SK-N-DZ (cell line): ENCODE measurements at regions not wholly inside any gene's neighbourhood (a gene's known extent, or its start where the extent isn't known, plus 50 kb on each side); places are given as distances from the start of the nearest gene placed in this dataset.

Experiments
- DNase-seq: peaks from one replicate; pipeline ENCODE4 v3.0.0-alpha.2; 2015; ENCODE audit warnings: low spot score

DNA sequence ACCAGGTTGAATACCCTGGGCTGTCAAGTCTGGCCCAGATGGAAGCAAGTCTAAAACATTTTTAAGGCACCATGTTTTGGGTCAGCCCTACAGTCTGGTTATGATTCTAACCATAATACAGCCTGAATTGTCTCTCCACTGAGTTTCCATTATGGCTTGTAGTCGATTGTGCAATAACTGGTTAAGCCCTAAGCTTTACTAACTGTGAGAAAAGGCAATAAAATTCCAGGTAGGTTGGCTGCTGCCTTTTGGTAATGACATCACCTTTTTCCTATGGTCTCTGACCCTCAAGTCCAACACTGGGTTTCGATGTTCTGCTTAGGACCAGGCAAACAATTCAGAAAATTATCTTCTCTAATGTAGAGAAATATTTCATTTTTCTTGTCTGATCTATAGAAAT is 243.3 kb downstream of the ACTL7B start:
- no peak for DNase-seq

DNA sequence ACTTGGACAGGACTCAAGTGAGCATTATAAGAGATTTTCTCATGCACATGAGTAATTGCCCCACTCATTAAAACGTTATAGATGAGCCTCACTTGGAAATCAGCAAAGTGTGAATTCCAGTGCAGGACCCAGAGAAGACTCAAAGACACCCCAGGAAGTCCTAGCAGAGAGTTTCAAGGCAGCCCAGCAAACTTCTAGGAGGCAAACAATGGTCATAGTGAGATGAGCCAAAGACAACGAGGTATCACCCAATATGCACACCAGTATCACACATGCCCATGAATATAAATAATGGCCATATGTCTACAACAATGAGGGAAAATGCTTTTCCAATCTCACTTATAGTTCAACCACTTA is 245.9 kb downstream of the ACTL7B start:
- no peak for DNase-seq

DNA sequence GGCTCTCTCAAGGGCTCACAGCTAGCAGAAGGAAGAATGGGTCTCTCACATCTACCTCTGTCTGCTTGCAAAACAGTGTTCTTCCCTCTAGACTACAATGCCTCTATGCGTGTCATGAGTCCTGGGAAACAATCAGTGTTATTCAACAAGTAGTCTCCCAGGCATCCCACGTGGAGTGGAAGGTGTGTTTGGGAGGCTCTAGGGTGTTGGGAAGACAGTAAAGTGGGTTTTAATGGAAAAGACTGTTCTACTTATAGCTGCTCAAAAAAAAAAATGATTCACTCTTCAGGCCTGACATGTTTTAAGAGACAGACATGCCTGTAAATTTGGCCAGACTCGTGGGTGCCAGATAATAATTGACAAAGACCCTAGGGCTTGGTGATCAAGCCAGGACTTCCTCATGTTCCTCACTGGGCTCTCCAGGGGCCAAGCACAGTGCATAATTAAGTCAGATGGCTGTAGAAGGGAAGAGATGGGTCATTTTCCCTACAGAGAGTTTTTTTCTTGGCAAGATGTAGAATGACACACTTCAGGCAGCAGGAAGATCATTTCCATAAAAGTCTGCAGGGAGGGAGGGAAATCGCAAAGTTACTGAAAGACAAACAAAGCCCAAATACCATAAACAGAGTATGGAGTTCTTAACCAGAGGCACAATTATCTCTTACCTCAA is 246.4 kb downstream of the ACTL7B start:
- no peak for DNase-seq

DNA sequence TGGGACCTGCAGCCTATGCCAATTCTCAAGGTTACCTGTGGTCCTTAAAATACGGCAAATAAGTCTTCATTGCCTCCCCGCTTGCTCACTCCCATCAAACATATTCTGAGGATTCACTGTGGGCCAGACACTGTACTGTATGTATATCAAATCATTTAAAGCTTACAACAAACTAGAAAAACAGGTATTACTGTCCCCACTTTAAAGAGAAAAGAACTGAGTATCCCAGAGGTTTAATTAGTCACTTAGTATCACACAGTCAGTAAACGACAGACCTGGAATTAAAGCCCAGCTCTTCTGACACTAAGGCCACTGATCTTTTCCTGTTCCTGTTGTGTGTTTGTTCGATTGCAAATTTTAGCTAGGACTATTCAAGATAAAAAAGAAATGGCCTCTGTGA is 248.2 kb downstream of the ACTL7B start:
- DNase-seq: no peak

DNA sequence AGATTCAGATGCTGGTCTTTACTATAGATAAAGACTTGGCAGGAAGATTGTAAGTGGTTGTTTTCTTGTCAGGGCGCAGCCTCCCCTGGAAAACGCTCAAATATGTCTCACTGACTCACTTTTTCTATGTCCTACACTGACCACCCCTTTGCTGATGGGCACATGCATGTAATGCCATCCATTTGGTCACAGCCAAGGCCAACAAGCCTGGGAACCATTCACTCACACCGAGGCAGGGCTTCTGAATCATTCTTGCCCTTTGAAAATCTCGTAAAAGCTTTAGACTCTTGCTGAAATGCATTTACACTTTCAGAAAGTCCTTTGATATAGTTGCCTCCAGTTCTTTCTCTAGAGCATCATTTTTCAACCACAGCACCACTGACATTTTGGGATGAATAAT is 249.4 kb downstream of the ACTL7B start:
- no peak for DNase-seq

DNA sequence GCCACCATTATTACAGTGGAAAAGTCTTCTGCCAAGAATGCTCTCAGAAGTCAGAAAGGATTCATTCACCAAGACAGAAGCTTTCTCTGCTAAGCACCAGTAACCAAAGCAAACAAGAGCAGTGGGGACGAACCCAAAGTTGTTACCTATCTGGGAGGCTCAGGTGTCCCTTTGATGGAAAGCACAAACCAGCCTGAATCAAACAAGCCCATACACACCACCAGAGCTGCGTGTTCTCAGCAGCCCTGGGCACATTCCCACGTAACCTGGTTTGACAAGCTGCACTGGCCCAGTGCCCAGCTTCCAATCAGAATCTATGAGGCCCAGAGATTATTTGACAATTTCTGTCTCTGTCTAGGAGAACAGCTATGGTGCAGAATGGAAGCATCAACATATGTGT is 252.6 kb downstream of the ACTL7B start:
- DNase-seq: no peak

DNA sequence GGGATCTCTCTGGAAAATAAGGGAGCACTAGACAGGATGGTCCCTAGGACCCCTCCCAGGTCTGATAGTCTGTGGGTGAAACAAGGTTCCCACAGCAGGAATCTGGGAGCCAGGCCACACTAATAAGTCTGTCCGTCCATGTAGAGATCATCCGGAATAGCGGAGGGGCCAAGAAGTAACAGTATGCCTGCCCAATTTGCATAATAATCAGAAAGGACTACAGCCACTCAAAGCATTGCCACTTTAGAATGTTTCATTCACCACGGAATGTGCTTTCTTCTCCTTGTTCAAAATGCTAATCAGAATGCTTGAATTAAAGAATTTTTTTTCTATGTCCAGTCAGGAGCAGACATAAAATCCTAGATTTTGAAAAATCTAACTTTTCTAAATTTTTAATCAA is 254.9 kb downstream of the ACTL7B start:
- no peak for DNase-seq

DNA sequence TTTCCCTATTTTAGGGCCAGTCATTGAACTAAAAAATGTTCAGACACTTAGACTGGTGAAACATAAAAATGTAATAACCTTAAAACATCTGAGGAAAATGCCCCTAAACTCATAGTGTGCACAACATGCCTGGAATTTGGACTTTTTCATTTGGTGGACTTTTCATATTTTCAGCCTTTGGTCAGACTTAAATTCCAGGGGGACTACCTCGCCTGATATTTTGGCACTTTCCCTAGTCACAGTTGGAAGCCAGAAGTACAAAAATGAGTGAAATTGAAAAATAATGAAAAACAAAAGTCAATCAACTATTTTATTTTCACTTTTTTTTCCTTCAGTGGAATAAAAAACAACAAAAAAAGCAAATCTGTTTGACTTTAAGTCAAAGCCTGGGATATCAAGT is 256.2 kb downstream of the ACTL7B start:
- no peak for DNase-seq

DNA sequence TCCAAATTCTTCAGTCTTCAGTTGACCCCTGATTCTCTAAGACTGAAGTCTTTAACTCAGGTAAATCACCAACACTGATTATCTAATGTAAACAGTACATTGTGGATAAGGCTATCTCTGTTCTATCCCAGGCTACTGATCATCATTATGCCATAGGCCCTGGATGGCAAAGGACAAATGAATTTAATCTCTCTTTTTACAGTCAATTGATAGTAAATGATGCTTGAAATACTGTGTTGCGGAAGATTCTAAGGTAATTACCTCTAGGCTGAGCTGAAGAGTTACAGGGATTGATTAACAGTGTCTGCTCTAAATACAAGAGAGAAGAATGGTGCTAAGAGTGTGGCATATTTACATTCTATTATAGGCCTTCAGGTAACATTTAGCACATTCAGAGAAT is 264.7 kb downstream of the ACTL7B start:
- DNase-seq: no peak

DNA sequence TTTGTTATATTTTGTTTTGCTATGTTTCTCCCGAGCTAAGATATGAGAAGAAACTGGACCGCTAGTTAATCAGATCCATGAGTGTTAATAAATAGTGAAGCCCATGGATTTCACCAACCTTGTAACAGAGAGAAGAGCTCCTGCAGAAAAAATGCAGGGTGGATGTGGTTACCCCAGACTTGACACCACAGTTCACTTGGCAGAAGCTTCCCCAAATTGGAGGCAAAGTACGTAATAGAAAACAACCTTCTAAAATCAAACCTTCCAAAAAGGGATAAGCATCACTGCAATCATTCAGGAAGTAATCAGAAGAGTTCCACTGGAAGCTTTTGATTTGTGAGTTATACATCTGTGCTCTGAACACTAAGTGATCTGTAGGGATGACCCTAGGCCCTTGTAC is 267.5 kb downstream of the ACTL7B start:
- DNase-seq: no peak

DNA sequence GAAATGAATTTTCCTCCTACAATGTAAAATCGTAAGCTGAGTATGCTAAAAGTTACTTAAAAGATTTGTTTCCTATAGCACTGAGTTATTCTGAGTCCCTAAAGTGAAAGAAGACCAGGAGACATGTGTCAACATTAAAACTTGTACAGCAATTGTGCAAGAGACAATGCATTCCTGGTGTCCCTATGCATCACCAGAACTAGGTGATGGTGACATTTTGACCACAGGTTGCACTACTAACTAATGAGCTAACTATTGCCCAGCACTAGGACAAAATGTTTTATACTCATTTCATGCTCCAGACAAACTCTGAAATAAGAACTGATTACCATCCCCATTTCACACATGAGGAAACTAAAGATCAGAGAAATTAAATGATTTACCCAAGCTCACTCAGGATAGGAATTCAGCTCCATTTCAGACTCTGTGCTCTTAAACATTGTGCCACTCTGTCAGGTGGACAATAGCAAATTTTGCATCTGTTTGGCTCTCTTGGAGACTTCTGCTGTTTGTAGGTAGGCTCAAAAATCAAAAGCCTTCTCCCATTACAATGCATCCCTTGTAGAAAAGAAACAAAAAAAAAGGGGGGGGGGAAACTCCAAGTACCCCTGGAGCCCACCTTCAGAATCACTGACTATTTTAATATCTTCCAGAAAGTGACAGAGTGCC is 269.2 kb downstream of the ACTL7B start:
- no peak for DNase-seq

DNA sequence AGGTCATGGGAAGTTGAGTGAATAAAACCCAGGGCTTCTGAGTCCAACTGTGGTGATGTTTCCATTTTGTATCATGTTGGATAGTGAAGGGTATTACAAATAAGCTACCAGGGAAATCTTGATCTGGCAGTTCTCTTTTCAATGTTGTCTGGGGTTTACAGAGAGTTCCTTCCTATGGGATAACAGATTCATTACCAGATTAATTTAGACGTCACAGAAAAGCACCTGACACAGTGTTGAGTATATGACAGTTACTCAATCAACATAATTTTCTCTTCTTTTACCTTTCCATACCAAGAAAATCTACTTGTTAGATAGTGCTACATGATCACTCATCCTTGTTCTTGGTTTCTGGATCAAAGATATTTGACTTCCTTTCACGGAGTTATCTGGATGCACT is 270.9 kb downstream of the ACTL7B start:
- no peak for DNase-seq

DNA sequence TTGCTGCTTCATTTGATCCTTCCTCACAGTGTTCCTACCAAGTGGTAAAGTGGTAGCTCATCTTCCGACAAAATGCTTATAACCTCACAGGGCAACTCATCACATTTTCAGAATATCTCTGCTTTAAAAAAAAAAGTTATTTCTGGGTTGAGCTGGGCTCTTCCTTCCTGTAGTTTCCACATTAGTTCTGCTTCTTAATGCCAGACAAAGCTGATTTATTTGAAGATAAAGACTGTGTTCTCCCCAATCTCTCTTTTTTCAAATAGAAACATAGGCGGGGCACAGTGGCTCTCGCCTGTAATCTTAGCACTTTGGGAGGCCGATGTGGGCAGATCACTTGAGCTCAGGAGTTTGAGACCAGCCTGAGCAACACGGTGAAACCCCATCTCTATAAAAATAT is 273.1 kb downstream of the ACTL7B start:
- DNase-seq: no peak

DNA sequence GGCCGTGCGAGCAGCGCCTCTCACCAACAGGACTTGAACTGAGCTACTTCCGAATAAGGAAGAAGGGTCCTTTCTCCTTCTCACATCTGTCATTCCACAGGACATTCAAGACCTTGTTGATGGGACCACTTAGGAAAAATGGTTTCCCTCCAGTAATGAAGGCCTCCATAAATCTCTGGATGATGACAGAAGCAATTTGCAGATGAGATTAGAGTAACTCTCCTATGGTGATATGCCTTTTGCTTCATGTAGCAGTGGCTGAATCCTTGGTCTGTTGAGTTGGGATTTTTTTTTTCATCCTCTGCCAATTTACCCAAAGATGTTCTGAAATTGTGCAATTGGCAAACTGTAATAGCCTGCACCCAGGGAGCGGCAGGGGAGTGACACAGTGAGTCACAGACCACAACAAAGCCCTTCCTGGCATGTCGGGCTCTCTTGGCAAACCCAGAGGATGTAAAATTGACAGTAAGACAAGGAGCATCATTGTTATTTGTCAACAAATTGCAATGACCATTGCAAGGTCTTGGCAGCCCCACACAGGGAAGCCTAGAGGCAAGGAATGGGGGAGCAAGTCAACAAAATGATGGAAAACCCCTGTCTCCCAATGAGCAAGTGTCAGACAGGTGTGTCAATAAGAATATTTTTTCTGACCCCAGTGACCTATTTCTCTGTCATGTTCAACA is 275.9 kb downstream of the ACTL7B start:
- DNase-seq: no peak

DNA sequence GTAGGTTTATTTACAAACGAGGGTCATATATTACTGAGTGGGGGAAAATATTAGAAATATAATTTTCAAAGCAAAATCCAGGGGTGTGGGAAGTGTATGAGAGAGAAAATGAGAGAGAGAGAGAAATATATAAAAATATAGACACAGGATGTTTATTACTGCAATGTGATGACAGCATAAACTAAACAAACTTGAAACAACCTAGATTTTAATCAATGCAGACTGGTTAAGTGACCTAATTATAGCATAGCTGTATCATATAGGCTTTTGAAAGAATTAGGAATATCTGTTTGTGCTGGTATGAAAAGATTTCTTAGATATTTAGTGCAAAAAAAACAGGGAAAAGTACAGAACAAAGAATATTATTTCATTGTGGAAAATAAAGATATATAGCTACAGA is 280.5 kb downstream of the ACTL7B start:
- no peak for DNase-seq

DNA sequence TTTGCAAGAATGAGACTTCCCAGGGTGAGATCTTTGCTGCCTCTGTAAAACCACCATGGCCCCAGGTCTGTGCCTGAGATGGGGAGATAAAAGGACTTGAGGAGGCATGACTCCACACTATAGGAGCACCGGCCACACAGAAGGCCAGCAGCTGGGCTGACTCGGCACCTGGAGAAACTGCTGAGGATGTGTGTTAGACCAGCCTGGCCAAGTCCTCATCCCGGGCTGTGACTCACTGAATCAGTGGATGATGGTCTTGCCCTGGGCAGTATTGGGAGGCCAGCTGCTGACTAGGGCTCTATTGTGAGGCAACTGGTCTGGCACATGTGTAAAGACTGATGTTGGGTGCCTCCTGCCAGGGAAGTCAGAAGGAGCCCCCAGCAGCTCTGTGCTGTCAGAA is 286.2 kb downstream of the ACTL7B start:
- no peak for DNase-seq

DNA sequence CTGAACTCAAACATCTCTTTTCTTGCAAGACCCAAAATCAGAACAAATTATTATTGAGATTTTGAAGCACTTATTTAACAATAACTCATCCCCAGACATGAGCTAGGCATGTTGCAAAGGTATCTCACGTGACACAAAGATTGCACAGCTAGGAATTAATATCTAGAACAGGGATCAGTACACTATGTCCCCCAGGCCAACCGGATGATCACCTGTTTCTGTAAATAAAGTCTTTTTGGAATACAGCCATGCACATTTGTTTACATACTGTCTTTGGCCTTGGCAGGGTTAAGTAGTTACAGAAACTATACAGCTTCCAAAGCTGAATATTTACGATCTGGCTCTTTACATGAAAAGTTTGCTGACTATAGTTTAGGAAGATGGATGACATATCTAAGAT is 287.7 kb downstream of the ACTL7B start:
- DNase-seq: no peak

DNA sequence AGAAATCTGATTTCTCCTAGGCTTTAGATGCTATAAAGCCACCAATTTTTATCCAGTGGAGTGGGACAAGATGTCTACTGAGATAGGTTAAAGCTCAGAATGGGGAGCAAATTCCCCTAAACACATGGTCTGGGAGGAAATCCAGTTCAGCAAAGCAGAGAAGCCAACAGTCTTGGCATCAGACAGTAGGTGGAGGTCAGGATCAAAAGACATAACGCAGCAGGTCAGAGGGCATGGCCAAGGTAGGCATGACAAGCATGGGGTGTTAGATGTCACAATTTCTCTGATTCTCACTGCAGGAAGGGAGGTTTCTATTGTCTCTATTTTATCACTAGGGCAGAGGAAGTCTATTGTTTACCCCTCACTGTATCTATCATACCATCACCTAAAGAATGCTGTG is 288.2 kb downstream of the ACTL7B start:
- no peak for DNase-seq

DNA sequence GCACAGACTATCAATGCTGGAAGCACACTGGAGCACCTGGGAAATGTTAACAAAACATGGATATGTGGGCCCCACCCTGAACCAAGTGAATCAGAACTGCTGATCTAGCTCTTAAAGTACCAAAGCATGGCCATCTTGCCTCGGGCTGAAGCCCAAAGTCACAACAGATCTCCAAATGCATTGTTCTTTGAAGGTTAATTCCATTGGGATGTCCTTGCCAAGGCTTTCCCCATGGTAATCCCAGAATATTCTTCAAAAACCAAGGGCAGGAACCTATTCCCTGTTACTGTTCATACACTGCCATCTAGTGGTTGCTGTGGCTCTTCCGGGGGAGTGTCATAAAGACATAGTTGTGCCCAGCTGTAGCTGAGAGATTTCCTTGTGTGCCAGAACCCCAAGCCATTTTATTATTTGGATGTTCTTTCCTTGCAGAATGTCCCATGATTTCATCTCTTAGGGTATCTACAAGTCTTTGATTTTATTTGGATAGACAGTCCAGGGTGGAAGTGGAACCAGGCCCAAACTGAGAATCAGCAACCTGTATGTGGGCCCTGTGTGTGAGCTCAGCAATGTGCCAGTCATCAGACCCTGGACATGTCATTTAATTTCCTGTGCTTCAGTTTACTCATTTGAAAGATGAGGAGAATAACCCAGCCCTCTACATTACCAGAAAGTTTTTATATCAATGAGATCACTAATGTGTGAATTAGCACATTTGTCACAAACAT is 290.0 kb downstream of the ACTL7B start:
- DNase-seq: peak; percentile 63

DNA sequence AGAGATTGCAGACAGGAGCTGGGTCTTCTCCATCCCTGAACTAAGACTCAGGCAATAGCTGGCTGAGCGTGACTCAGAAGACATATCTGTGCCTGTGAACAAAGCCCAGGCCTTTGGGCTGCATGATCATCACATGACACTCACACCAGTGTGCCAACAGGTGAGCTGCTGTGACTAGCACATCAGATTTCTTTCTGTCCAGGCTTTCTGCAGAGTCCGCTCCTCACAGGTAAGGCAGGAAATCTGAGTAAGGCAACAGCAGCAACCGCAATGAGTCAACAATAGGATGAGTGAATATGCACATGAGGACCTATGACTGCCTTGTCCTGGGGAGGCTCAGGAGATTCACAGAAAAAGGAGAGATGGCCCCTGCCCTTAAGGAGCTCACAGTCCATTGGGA is 293.6 kb downstream of the ACTL7B start:
- no peak for DNase-seq

DNA sequence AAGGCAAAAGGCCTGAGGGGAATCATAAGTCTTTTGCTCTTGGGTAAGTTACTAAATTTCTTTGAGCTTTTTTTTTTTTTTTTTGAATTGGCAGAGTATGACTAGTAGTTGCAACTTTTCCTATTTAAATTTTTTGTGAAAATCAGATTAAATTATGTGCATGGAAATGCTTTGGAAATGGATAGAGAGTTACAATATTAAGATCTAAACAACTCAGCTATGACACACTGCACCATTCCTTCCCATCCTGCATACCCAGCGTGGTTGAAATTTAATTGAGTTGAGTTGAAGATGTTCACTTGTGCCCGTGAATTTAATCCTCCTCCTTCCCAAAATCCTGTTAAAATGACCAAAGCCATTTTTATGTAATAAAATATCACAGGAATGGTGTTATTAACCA is 296.4 kb downstream of the ACTL7B start:
- no peak for DNase-seq

DNA sequence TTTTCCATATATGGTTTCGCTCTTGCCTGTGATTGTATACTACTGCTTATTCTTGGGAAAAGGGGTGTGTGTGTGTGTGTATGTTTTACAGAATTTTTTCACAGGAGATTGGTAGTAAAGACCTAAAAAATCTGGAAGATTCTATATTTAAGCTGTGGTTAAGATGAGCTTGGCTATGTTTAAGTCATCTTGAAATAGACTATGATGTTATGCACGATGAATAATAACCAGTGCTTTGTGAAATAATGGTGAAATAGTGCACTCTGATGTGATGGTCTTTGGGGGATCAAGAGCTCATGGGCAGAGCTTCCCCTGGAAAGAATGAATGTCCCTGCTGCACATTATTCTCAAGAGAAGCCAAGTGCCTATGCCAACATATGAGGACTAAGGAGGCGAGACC is 301.0 kb downstream of the ACTL7B start:
- DNase-seq: no peak
